ENCODE measurements at regions not wholly inside any gene's neighbourhood (a gene's known extent, or its start where the extent isn't known, plus 50 kb on each side); places are given as distances from the start of the nearest gene placed in this dataset.
"Not testable (repeated sequence)": the region's sequence is repeated elsewhere in the genome, so short reads cannot be mapped to it uniquely, and the experiment has no call there.

DNA sequence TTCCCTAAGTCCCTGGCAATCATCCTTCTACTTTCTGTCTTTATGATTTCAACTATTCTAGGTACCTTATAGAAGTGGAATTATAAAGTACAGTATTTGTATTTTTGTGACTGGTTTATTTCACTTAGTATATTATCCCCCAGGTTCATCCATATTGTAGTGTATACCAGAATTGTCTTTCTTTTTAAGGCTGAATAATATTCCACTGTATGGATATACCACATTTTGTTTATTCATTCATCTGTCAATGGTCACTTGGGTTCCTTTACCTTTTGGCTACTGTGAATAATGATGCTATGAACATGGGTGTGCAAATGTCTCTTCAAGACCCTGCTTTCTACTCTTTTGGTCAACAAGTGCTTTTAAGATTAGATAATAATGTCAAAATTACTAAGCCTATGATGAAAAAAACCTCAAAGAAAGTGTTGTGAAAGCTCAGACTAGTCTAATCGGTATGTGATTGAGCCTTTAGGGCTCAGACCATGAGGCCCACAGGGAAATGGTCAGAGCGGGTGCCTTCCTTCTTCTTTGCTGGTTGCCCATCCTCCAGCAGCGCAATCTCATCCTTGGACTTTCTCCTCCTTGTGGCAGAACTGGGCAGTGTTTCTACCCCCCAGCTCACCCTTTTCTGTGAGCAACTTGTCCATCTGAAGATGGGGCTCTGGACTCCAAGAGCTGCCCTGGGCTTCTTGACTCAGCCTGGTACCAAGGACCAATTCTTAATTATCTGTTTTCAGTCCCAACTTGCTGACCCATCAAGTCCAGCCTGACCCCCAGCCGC, 105.4 kb downstream of the TTC8 start:
- no peak for DNase-seq

- no peak for DNase-seq
These were observed 107.1 kb downstream of the TTC8 start for GRCh38 chr14:88931321-88932110.

- no peak for DNase-seq
These were observed 108.7 kb downstream of the TTC8 start for GRCh38 chr14:88933191-88933590.

DNA sequence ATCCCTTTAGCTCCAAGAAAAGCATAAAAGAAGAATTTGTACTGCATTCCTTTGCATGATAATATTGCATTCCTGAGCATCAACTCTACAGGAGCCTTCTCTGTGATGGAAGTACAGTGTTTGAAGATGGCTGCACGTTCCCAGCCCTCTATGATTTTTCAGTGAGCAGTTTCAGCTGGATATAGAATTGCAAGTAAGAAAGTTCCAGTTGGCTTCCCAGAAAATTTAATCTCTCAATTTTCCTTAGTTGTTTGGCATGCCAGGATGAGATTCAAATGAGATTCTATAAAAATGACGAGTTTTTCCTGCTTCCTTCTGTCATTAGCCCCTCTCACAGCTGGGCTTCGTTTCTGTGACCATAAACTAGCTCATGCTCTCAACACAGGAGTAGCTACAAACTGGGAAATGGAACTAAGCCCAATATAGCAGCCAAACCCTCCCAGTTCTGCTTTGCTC, 109.9 kb downstream of the TTC8 start:
- no peak for DNase-seq

GRCh38 chr14:88935083-88935482, 110.6 kb downstream of the TTC8 start:
- no peak for DNase-seq

DNA sequence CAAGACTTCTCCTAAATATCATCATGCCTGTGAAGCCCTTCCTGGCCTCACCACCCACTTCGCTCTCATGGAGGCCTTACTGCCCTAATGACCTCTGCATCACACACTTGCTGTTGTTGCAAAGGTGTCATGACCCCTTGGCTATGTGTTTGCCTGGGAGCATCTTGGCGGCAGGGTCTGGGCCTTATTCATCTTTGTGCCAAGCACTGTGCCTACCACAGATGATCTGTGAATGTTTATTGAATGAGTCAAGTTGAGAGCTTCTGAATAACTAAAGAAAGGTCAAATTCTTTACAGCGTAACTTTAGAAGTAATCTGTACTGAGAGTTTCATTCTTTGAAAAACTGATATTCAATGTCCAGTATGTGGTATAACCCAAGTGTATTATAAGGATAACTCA, 113.3 kb downstream of the TTC8 start:
- no peak for DNase-seq

GRCh38 chr14:88940671-88941070, 116.2 kb downstream of the TTC8 start:
- no peak for DNase-seq

GRCh38 chr14:88941414-88941813, 117.0 kb downstream of the TTC8 start:
- no peak for DNase-seq

- no peak for DNase-seq
These were observed 123.5 kb downstream of the TTC8 start for GRCh38 chr14:88947646-88948598.

- DNase-seq = no peak
These were observed 125.6 kb downstream of the TTC8 start for GRCh38 chr14:88950069-88950468.

GRCh38 chr14:88951370-88951769, 126.9 kb downstream of the TTC8 start:
- no peak for DNase-seq

DNA sequence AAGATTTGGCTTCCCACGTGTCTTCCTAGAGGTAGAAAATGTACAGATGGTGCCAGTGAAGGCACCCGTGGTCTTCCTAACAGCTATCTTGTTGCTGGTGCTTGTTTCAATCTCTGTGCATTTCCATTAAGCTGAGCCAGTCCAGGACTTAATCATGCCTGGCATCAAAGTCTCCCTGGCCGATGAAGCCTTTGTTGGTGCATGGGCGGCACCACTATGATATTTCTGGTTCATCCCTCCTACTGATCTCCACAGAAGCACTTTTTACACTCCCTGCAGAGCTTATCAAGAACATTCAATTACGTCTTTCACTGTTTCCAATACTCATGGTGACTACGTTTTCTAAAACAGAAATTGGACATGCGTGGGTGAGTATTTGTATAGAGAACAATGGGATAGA, 128.4 kb downstream of the TTC8 start:
- DNase-seq = no peak

DNA sequence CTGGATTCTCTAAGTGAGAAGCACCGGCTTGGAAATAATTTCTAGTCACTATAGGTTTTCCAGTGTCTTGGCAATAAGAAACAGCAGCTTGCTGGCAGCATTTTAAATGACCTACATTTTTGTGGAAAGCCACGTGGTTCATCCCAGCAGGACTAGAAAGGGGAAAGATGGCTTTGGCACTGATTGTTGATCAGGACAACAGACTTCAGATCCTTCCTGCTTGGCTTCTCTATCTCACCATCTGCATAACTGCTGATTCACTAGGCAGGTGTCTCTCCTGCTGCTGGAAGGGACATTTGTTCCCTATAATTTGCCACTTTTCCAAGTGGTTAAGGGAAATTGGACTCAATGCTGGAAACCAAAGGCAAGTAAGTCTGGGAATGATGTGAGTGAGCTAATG, 131.0 kb downstream of the TTC8 start:
- DNase-seq = no peak

GRCh38 chr14:88960496-88960895, 136.0 kb downstream of the TTC8 start:
- DNase-seq = no peak

- DNase-seq = no peak
These were observed 136.8 kb downstream of the TTC8 start for GRCh38 chr14:88961214-88961613.

- DNase-seq = no peak
These were observed 137.9 kb downstream of the TTC8 start for GRCh38 chr14:88962356-88962755.

DNA sequence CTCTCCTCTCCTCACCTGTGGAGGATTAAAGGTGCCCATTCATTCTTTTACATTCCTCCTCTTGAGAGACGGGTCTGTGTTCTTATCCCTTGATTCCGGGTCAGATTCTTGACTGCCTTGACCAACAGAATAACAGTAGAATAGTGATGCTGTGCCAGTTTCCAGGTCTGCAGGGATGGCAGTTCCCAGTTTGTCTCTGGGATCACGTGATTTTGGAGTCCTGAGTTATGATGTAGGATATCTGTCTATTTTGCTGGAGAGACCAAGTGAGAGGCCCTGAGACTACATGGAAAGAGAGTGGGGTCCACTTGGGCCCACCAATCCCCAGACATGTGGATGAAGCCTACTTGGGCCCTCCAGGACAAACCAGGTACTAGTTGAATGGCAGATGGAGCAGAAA, 142.8 kb downstream of the TTC8 start:
- DNase-seq = no peak

GRCh38 chr14:88975043-88975830, 150.8 kb downstream of the TTC8 start:
- DNase-seq = no peak

GRCh38 chr14:88975926-88976325, 151.5 kb downstream of the TTC8 start:
- no peak for DNase-seq

- DNase-seq = not testable (repeated sequence)
These were observed 156.5 kb downstream of the TTC8 start for GRCh38 chr14:88980907-88981306.

GRCh38 chr14:88981948-88982347, 157.5 kb downstream of the TTC8 start:
- no peak for DNase-seq

DNA sequence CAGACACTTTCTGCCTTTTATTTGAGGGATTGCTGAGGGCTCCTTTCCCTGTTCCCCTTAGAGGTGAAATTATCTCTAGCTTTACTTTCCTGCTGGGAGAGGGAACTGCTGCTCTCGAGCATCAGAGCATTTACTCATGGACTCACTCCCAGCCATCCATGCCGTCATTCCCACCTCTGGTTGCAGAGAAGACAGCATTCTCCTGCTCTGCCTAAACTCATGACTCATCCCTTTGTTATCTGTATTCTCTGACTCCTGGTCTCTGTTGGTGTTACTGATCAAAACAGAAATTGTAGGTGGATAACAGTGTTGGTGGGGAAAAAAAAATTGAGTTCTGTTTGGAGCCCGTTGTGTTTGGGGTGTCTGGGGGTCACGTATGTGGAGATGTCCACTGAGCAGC, 159.3 kb downstream of the TTC8 start:
- DNase-seq = no peak
